Thymus (tissue), 11 donors: ENCODE measurements at regions not wholly inside any gene's neighbourhood (a gene's known extent, or its start where the extent isn't known, plus 50 kb on each side); places are given as distances from the start of the nearest gene placed in this dataset.

Experiments used
- DNase-seq, 9 donors: peaks; one replicate each; pipeline ENCODE4 v3.0.0-alpha.2; 2013; ENCODE audit warnings: low spot score in 9 of 9, low read depth in 6 of 9, missing footprints in 1 of 9
- H3K27ac ChIP-seq, 2 donors: one replicate each; pipeline ENCODE4 v1.5.1; 2013; ENCODE audit warnings: control low read depth in 1 of 2, low read depth in 1 of 2, low read length in 1 of 2, mild to moderate bottlenecking in 1 of 2, moderate library complexity in 1 of 2
- H3K27me3 ChIP-seq, 2 donors: one replicate each; pipeline ENCODE4 v1.5.1; 2013; ENCODE audit warnings: low read length in 1 of 2; ENCODE audit not compliant: control insufficient read depth in 2 of 2, insufficient read depth in 1 of 2
- H3K36me3 ChIP-seq, 2 donors: one replicate each; pipeline ENCODE4 v1.5.1; 2013; ENCODE audit warnings: low read length in 1 of 2, mild to moderate bottlenecking in 1 of 2, moderate library complexity in 1 of 2; ENCODE audit not compliant: control insufficient read depth in 2 of 2, insufficient read depth in 2 of 2
- H3K4me1 ChIP-seq, 2 donors: one replicate each; pipeline ENCODE4 v1.5.1; 2013; ENCODE audit warnings: low read length in 2 of 2; ENCODE audit not compliant: control insufficient read depth in 2 of 2, insufficient read depth in 2 of 2
- H3K4me3 ChIP-seq, 2 donors: one replicate each; pipeline ENCODE4 v1.5.1; 2013; ENCODE audit warnings: low read length in 2 of 2, control low read depth in 1 of 2, mild to moderate bottlenecking in 1 of 2
- H3K9me3 ChIP-seq, 2 donors: one replicate each; pipeline ENCODE4 v1.5.1; 2013; ENCODE audit warnings: low read length in 1 of 2, mild to moderate bottlenecking in 1 of 2; ENCODE audit not compliant: control insufficient read depth in 2 of 2, insufficient read depth in 1 of 2
- WGBS: extraction: QIAGEN DNeasy Blood & Tissue Kit; methylation state at CpG from one replicate; pipeline ENCODE4 v1.1.7; 2013; 5-methylcytosine and 5-hydroxymethylcytosine counted together
- donor health status: healthy.

GRCh38 chr1:187892683-187893039 lies 1063.9 kb downstream of the PLA2G4A start:
- H3K27me3 ChIP-seq: no peaks in the 10 kb centered on the region
- no peaks in the 10 kb centered on the region for H3K9me3 ChIP-seq
- no peaks in the 10 kb centered on the region for H3K4me1 ChIP-seq
- H3K4me3 ChIP-seq: no peak overlapping the region
- H3K27ac ChIP-seq: no peak overlapping the region
- H3K36me3 ChIP-seq: no peaks in the 10 kb centered on the region
- no peak for DNase-seq

- no peaks in the 10 kb centered on the region for H3K27me3 ChIP-seq
- WGBS: 83% methylated on average over 2 of the region's 2 CpGs
- no peaks in the 10 kb centered on the region for H3K4me1 ChIP-seq
- no peak overlapping the region for H3K4me3 ChIP-seq
- DNase-seq: no peak
- H3K9me3 ChIP-seq: no peaks in the 10 kb centered on the region
- H3K36me3 ChIP-seq: no peaks in the 10 kb centered on the region
- H3K27ac ChIP-seq: no peak overlapping the region
These were observed 1064.7 kb downstream of the PLA2G4A start for GRCh38 chr1:187893471-187893870.

DNA sequence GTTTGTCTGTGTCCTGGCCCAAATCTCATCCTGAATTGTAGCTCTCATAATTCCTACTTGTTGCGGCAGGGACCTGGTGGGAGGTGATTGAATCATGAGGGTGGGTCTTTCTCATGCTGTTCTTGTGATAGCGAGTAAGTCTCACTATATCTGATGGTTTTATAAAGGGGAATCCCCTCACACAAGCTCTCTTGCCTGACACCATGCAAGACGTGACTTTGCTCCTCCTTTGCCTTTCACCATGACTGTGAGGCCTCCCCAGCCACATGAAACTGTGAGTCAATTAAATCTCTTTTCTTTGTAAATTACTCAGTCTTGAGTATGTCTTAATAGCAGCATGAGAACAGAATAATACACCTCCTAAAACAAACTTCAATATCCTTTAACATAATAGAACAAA lies 1065.6 kb downstream of the PLA2G4A start:
- no peaks in the 10 kb centered on the region for H3K4me1 ChIP-seq
- DNase-seq: no peak
- H3K36me3 ChIP-seq: no peaks in the 10 kb centered on the region
- 94% methylated on average over 3 of the region's 3 CpGs for WGBS
- no peaks in the 10 kb centered on the region for H3K9me3 ChIP-seq
- H3K4me3 ChIP-seq: no peak overlapping the region
- H3K27me3 ChIP-seq: no peaks in the 10 kb centered on the region
- no peak overlapping the region for H3K27ac ChIP-seq

DNA sequence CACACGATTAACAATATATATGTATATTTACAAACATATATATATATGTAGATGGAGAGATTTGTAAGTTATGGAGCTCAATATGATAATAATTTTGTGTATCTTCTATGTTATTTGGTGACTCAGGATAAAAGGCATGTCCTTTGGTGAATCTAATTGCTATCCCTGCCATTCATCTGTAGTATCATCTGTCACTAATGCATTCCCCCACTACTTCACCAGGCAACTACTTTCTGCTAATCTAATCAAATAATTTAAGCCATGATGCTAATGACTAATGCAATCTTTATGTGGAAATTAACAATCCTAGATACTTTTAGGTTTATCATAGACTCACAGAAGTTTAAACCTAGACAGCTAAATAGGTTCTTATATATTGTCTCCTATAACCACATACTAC lies 1074.5 kb downstream of the PLA2G4A start:
- Histone ChIP-seq H3K27ac (no peak overlapping the region), H3K27me3 (no peaks in the 10 kb centered on the region), H3K9me3 (no peaks in the 10 kb centered on the region), H3K36me3 (no peaks in the 10 kb centered on the region), H3K4me3 (no peak overlapping the region), H3K4me1 (no peaks in the 10 kb centered on the region)
- WGBS: 88% methylated on average over 1 of the region's 1 CpG
- no peak for DNase-seq

GRCh38 chr1:187909382-187909781 lies 1080.6 kb downstream of the PLA2G4A start:
- Histone ChIP-seq H3K27ac (no peak overlapping the region), H3K36me3 (no peaks in the 10 kb centered on the region), H3K9me3 (no peaks in the 10 kb centered on the region), H3K27me3 (no peaks in the 10 kb centered on the region), H3K4me1 (no peaks in the 10 kb centered on the region), H3K4me3 (no peak overlapping the region)
- DNase-seq: no peak
- WGBS: 91% methylated on average over 3 of the region's 3 CpGs

GRCh38 chr1:187911820-187912219 lies 1083.1 kb downstream of the PLA2G4A start:
- Histone ChIP-seq H3K27me3 (no peaks in the 10 kb centered on the region), H3K4me1 (no peaks in the 10 kb centered on the region), H3K27ac (no peak overlapping the region), H3K4me3 (no peak overlapping the region), H3K36me3 (no peaks in the 10 kb centered on the region), H3K9me3 (no peaks in the 10 kb centered on the region)
- no peak for DNase-seq

- H3K36me3 ChIP-seq: no peaks in the 10 kb centered on the region
- no peaks in the 10 kb centered on the region for H3K9me3 ChIP-seq
- H3K27me3 ChIP-seq: no peaks in the 10 kb centered on the region
- no peaks in the 10 kb centered on the region for H3K4me1 ChIP-seq
- 95% methylated on average over 1 of the region's 1 CpG for WGBS
- H3K4me3 ChIP-seq: no peak overlapping the region
- H3K27ac ChIP-seq: no peak overlapping the region
- no peak for DNase-seq
These were observed 1092.2 kb downstream of the PLA2G4A start for GRCh38 chr1:187920976-187921375.

DNA sequence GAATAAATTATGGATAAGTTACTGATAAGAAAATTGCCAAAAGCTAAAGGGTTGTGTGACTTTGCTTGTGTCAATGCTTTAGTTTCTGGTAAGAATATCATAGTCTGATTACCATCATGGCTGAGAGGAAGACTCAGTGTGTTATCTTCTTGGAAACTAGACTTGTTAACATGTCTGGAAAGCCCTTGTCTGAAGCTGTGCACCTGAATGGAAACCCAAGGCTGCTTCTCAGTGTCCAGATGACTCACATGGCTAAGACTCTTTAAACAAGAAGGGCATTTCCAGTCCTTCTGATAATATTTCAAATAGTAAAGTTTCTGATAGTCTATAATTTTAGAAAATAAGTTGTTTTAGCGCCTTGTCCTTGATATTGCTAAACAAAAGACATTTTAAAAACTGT lies 1092.7 kb downstream of the PLA2G4A start:
- DNase-seq: no peak
- WGBS: 86% methylated on average over 1 of the region's 1 CpG
- Histone ChIP-seq H3K27ac (no peak overlapping the region), H3K9me3 (no peaks in the 10 kb centered on the region), H3K4me1 (no peaks in the 10 kb centered on the region), H3K4me3 (no peak overlapping the region), H3K36me3 (no peaks in the 10 kb centered on the region), H3K27me3 (no peaks in the 10 kb centered on the region)

- H3K9me3 ChIP-seq: no peaks in the 10 kb centered on the region
- H3K4me3 ChIP-seq: no peak overlapping the region
- no peak for DNase-seq
- H3K36me3 ChIP-seq: no peaks in the 10 kb centered on the region
- H3K4me1 ChIP-seq: no peaks in the 10 kb centered on the region
- no peaks in the 10 kb centered on the region for H3K27me3 ChIP-seq
- no peak overlapping the region for H3K27ac ChIP-seq
- 94% methylated on average over 2 of the region's 2 CpGs for WGBS
These were observed 1093.5 kb downstream of the PLA2G4A start for GRCh38 chr1:187922255-187922654.

DNA sequence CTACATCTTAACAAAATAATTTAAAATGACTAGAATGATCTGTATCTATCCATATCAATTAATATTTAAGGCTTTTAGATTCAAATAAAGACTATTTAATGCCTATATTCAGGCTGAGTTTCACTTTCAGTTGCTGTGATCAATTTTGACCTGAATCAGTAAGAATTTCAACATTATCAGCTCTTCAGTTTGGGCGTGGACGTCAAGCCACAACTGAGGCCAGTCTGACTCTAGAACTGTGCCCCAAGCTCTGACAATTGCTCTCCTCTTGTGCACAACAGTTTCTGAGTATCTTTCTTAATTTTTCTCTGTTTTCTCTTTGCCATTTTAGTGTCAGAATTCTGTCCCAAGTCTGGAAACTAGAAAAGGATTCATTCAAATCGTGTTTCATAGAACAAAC lies 1095.5 kb downstream of the PLA2G4A start:
- WGBS: 92% methylated on average over 3 of the region's 3 CpGs
- Histone ChIP-seq H3K4me3 (no peak overlapping the region), H3K4me1 (no peaks in the 10 kb centered on the region), H3K27ac (no peak overlapping the region), H3K9me3 (no peaks in the 10 kb centered on the region), H3K27me3 (no peaks in the 10 kb centered on the region), H3K36me3 (no peaks in the 10 kb centered on the region)
- DNase-seq: no peak
